Bronchial epithelial cell (primary cell): ENCODE measurements at regions not wholly inside any gene's neighbourhood (a gene's known extent, or its start where the extent isn't known, plus 50 kb on each side); places are given as distances from the start of the nearest gene placed in this dataset.
A peak's percentile ranks its signal among the peaks of the same experiment; 100 is the strongest.
"Not testable (repeated sequence)": the region's sequence is repeated elsewhere in the genome, so short reads cannot be mapped to it uniquely, and the experiment has no call there.

Experiments
- DNase-seq: peaks from one replicate; pipeline ENCODE4 v3.0.0-alpha.2; 2010; ENCODE audit warnings: low read depth
- FAIRE-seq: peaks from 2 replicates; lab custom pipeline; 2011; peaks lifted over from hg19 to GRCh38; lab: Jason Lieb, UNC
- H3K27me3 ChIP-seq: 2 replicates; pipeline ENCODE4 v1.5.1; 2011; ENCODE audit warnings: low read length; ENCODE audit not compliant: control insufficient read depth, insufficient read depth
- H3K36me3 ChIP-seq: 2 replicates; pipeline ENCODE4 v1.5.1; 2011; ENCODE audit warnings: low read length; ENCODE audit not compliant: control insufficient read depth, insufficient read depth
- H3K4me3 ChIP-seq: 2 replicates; pipeline ENCODE4 v1.5.1; 2011; ENCODE audit warnings: mild to moderate bottlenecking, low read depth, low read length, control low read depth
- CTCF ChIP-seq: IDR thresholded peaks from 2 replicates; pipeline ENCODE4 v1.5.1; 2011; ENCODE audit warnings: mild to moderate bottlenecking, moderate library complexity, low read length, control low read depth, inconsistent platforms; ENCODE audit not compliant: insufficient read depth, severe bottlenecking

- no peaks in the 10 kb centered on the region for H3K27me3 ChIP-seq
- TF ChIP-seq CTCF: no peak
- no peak overlapping the region for H3K4me3 ChIP-seq
- DNase-seq: no peak
- peak; percentile 89 for FAIRE-seq
- H3K36me3 ChIP-seq: no peaks in the 10 kb centered on the region
Observed at GRCh38 chr1:58189453-58189852, 357.1 kb downstream of the OMA1 start.

DNA sequence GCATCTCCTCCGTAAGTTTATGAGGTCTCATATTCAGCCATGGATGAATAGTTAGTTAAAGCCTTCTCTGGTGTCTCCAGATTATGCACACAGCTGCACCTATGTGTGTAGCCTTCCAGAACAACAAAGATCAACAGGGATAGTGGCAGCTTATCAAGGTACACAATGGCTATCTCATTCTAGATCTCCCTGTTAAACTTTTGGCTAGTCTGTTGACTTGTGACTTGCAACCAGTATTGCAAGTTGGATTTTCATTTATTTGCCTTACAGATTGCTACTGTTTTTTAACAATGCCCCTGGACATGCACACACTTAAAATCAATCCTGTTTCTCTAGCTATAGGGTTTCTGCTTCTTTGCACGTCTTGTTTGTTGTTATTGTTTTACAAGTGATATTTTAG, 363.2 kb downstream of the OMA1 start:
- no peak for DNase-seq
- H3K36me3 ChIP-seq: no peaks in the 10 kb centered on the region
- TF ChIP-seq CTCF: no peak
- H3K4me3 ChIP-seq: no peak overlapping the region
- H3K27me3 ChIP-seq: no peaks in the 10 kb centered on the region
- FAIRE-seq: no peak

- Histone ChIP-seq H3K4me3 (no peak overlapping the region), H3K27me3 (no peaks in the 10 kb centered on the region), H3K36me3 (no peaks in the 10 kb centered on the region)
- FAIRE-seq: no peak
- TF ChIP-seq CTCF: no peak
- DNase-seq: no peak
Observed at GRCh38 chr1:58180537-58180936, 366.0 kb downstream of the OMA1 start.

DNA sequence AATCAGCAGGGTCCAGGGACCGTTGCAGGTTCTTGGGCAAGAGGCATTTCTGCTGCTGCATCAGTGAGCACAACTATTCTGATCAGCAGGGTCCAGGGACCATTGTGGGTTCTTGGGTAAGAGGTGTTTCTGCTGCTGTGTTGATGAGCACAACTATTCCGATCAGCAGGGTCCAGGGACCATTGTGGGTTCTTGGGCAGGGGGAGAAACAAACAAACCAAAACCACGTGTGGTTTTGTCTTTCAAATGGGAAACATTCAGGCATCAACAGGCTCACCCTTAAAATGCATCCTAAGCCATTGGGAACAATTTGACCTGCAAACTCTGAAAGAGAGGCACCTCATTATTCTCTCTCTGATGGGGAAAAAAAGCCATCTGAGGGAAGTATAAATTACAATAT, 377.4 kb downstream of the OMA1 start:
- FAIRE-seq, H3K27me3 ChIP-seq, H3K36me3 ChIP-seq, H3K4me3 ChIP-seq, DNase-seq: not testable (repeated sequence)

DNA sequence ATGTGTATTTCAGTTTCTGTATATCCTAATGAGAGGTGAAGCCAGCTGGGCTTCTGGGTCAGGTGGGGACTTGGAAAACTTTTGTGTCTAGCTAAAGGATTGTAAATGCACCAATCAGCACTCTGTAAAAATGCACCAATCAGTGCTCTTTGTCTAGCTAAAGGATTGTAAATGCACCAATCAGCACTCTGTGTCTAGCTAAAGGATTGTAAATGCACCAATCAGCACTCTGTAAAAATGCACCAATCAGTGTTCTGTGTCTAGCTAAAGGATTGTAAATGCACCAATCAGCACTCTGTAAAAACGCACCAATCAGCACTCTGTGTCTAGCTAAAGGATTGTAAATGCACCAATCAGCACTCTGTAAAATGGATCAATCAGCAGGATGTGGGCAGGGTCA, 379.4 kb downstream of the OMA1 start:
- H3K4me3 ChIP-seq, DNase-seq, H3K27me3 ChIP-seq, H3K36me3 ChIP-seq, FAIRE-seq: not testable (repeated sequence)

- H3K36me3 ChIP-seq: no peaks in the 10 kb centered on the region
- H3K4me3 ChIP-seq: no peak overlapping the region
- TF ChIP-seq CTCF: no peak
- no peaks in the 10 kb centered on the region for H3K27me3 ChIP-seq
- DNase-seq: no peak
- FAIRE-seq: no peak
Observed at GRCh38 chr1:58166417-58166816, 380.1 kb downstream of the OMA1 start.

GRCh38 chr1:58165073-58165472, 381.5 kb downstream of the OMA1 start:
- DNase-seq (no peak), FAIRE-seq (no peak)
- Histone ChIP-seq H3K27me3 (no peaks in the 10 kb centered on the region), H3K4me3 (no peak overlapping the region), H3K36me3 (no peaks in the 10 kb centered on the region)
- TF ChIP-seq CTCF: no peak
